SU-DHL-6 (cell line): ENCODE measurements at regions not wholly inside any gene's neighbourhood (a gene's known extent, or its start where the extent isn't known, plus 50 kb on each side); places are given as distances from the start of the nearest gene placed in this dataset.

ENCODE experiments used
- H2AFZ ChIP-seq: fragments of 200-600 bp; sonication (generic); 2 replicates; pipeline ENCODE4 v1.6.1; 2014; ENCODE audit warnings: low read depth, mild to moderate bottlenecking, moderate library complexity, mixed read lengths, antibody characterized with exemption, low read length; ENCODE audit not compliant: severe bottlenecking
- H3F3A ChIP-seq: fragments of 200-600 bp; shearing (Covaris generic); 2 replicates; pipeline ENCODE4 v1.6.0; 2016; ENCODE audit warnings: antibody characterized with exemption, mild to moderate bottlenecking; ENCODE audit not compliant: insufficient read depth
- H3K27ac ChIP-seq: fragments of 200-600 bp; sonication (generic); 2 replicates; pipeline ENCODE4 v1.5.1; 2016; ENCODE audit warnings: low read depth, mild to moderate bottlenecking, low read length, moderate library complexity, mixed read lengths
- H3K27me3 ChIP-seq: fragments of 200-600 bp; sonication (generic), shearing (Covaris generic); 2 replicates; pipeline ENCODE4 v1.6.0; 2014; ENCODE audit warnings: mild to moderate bottlenecking, low read length
- H3K36me3 ChIP-seq: fragments of 200-600 bp; sonication (generic); 2 replicates; pipeline ENCODE4 v1.6.1; 2014; ENCODE audit warnings: mild to moderate bottlenecking, low read length, mixed read lengths
- H3K4me2 ChIP-seq: fragments of 300-600, 200-600 bp; shearing (Covaris generic), sonication (generic); 2 replicates; pipeline ENCODE4 v1.6.0; 2014; ENCODE audit warnings: low read length, low read depth, mild to moderate bottlenecking; ENCODE audit not compliant: poor library complexity, severe bottlenecking
- H3K4me3 ChIP-seq: fragments of 200-600 bp; sonication (generic); 2 replicates; pipeline ENCODE4 v1.5.1; 2014; ENCODE audit warnings: antibody characterized with exemption, low read length, mild to moderate bottlenecking, mixed read lengths; ENCODE audit not compliant: insufficient read depth, poor library complexity, severe bottlenecking
- H3K79me2 ChIP-seq: fragments of 200-600 bp; sonication (generic); 2 replicates; pipeline ENCODE4 v1.6.1; 2014; ENCODE audit warnings: mild to moderate bottlenecking, low read length, moderate library complexity; ENCODE audit not compliant: insufficient read depth
- H3K9ac ChIP-seq: fragments of 200-600 bp; sonication (generic); 2 replicates; pipeline ENCODE4 v1.7.0; 2014; ENCODE audit warnings: mild to moderate bottlenecking, low read length
- H3K9me2 ChIP-seq: fragments of 200-600 bp; sonication (generic); replicated peaks from 2 replicates; pipeline ENCODE4 v1.6.1; 2014; ENCODE audit warnings: low read length; ENCODE audit not compliant: insufficient read depth
- H3K9me3 ChIP-seq: fragments of 200-600 bp; sonication (generic); 2 replicates; pipeline ENCODE4 v1.6.1; 2014; ENCODE audit warnings: low read length, mixed read lengths; ENCODE audit not compliant: insufficient read depth
- H4K20me1 ChIP-seq: fragments of 200-600 bp; sonication (generic); 2 replicates; pipeline ENCODE4 v1.6.1; 2014; ENCODE audit warnings: low read depth, mild to moderate bottlenecking, antibody characterized with exemption, low read length, moderate library complexity, mixed read lengths
- CTCF ChIP-seq: fragments of 200-600 bp; sonication (generic); IDR thresholded peaks from one replicate; pipeline ENCODE4 v1.5.1; 2017; ENCODE audit warnings: antibody characterized with exemption, mild to moderate bottlenecking, low read length, moderate library complexity; ENCODE audit not compliant: insufficient read depth, poor library complexity, severe bottlenecking
- EZH2phosphoT487 ChIP-seq: fragments of 200-600 bp; sonication (generic), shearing (Covaris generic); conservative IDR thresholded peaks from 2 replicates; pipeline ENCODE4 v1.6.1; 2018; ENCODE audit warnings: mild to moderate bottlenecking, antibody characterized with exemption, low read length, moderate library complexity, mixed read lengths

GRCh38 chr13:21901336-21901735 is 230.5 kb downstream of the FGF9 start:
- Histone ChIP-seq H3K9me3 (no peaks in the 10 kb centered on the region), H3K9ac (no peak overlapping the region), H3K36me3 (no peaks in the 10 kb centered on the region), H3K9me2 (no peaks in the 10 kb centered on the region), H3K4me2 (no peak overlapping the region), H3K4me3 (no peak overlapping the region), H3K27me3 (no peaks in the 10 kb centered on the region), H3K27ac (no peak overlapping the region), H2AFZ (no peak overlapping the region), H3K79me2 (no peaks in the 10 kb centered on the region), H3F3A (no peaks in the 10 kb centered on the region), H4K20me1 (no peaks in the 10 kb centered on the region)
- TF ChIP-seq CTCF (no peak), EZH2phosphoT487 (no peak)

- no peak overlapping the region for H3K27ac ChIP-seq
- no peaks in the 10 kb centered on the region for H3K27me3 ChIP-seq
- no peaks in the 10 kb centered on the region for H3K79me2 ChIP-seq
- no peak overlapping the region for H3K4me2 ChIP-seq
- H3K9me2 ChIP-seq = no peaks in the 10 kb centered on the region
- no peaks in the 10 kb centered on the region for H3K9me3 ChIP-seq
- no peak overlapping the region for H3K4me3 ChIP-seq
- no peaks in the 10 kb centered on the region for H4K20me1 ChIP-seq
- H3F3A ChIP-seq = no peaks in the 10 kb centered on the region
- H3K9ac ChIP-seq = no peak overlapping the region
- H2AFZ ChIP-seq = no peak overlapping the region
- no peaks in the 10 kb centered on the region for H3K36me3 ChIP-seq
- TF ChIP-seq CTCF = no peak
- TF ChIP-seq EZH2phosphoT487 = no peak
These were observed 231.2 kb downstream of the FGF9 start for GRCh38 chr13:21901811-21902708.

GRCh38 chr13:21902709-21903098 is 231.8 kb downstream of the FGF9 start:
- Histone ChIP-seq H3K9ac (no peak overlapping the region), H3K9me2 (no peaks in the 10 kb centered on the region), H3K4me2 (no peak overlapping the region), H3K9me3 (no peaks in the 10 kb centered on the region), H3K27ac (no peak overlapping the region), H2AFZ (no peak overlapping the region), H4K20me1 (no peaks in the 10 kb centered on the region), H3K27me3 (no peaks in the 10 kb centered on the region), H3F3A (no peaks in the 10 kb centered on the region), H3K4me3 (no peak overlapping the region), H3K36me3 (no peaks in the 10 kb centered on the region), H3K79me2 (no peaks in the 10 kb centered on the region)
- TF ChIP-seq CTCF (no peak), EZH2phosphoT487 (no peak)
